Activated gamma-delta T cell treated with Interleukin-2 at 50 U/mL for 16 hours (primary cell): ENCODE measurements at regions not wholly inside any gene's neighbourhood (a gene's known extent, or its start where the extent isn't known, plus 50 kb on each side); places are given as distances from the start of the nearest gene placed in this dataset.

ENCODE experiments used
- DNase-seq: peaks from one replicate; pipeline ENCODE4 v3.0.0-alpha.2; 2020

DNA sequence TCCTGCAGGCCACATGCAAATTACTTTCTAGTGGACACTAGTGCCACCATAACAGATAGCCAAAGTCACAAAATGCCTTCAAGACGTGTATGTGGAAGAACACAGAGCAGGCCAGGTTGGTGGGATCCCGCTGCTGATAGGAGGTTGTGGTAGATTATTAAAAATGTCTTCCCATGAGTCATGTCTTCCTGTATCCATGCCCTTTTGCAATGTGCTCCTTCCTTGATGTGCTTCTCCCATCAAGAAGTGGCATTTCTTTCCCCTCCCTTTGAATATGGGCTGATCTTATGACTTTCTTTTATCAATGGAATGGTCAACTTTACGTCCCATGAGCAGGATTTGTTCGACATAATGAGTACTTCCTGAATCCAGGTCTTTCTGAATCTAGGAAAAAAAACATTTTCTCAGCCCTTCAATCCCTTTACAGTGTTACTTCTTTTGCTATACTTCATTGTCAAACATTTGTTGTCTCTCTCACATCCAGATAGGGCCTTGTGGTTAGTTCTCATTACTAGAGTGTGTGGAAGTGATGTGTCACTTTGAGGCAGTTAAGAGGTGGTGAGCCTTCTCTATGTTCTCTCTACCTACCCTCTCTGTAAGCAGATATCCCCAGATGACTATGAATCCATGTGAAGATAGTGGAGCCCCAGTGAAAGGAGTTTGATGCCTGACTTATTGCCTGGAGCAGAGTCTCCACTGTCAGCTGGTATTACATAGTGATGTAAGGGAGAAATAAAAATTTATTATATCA lies 519.2 kb upstream of the DIPK2B start:
- DNase-seq: no peak

DNA sequence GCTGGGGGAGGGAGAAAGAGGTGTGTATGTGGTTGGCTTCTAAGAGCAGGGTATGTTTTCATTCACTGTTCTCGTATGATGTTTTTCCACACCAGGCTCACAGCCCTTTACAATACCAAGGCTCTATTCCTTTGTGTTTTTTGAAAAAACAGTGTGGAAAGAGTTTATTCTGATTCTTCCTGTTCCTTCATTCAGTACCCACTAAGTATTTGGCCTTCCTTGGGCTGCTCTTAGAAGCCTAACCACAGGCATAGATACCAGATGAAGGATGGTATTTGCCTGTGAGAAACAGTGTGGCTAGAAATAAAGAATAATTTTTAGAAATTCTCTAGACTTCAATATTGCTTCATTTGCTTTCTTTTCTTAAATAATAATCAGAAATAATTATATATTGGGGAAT lies 518.0 kb upstream of the DIPK2B start:
- no peak for DNase-seq

- no peak for DNase-seq
Measured at GRCh38 chrX:45716750-45717149, 516.1 kb upstream of the DIPK2B start.

- no peak for DNase-seq
Measured at GRCh38 chrX:45715748-45716147, 515.1 kb upstream of the DIPK2B start.

DNA sequence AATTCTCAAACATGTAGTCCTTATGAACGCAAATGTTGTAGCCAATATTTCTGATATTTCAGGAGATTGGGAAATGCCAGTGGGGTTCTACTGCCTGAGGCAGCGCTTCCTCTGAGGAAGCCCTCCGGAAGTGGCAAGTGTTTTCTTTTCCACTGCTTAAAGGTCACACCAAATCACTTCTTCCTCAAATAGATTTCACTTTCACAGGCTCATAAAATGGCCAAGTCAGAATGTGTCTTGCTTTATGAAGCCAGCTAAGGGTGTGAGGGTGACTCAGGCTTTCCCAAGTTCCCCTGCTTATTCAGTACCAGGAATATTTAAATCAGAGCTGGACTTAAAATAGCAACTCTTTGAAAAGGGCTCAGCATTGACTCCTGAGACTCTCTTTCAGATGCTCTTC lies 514.2 kb upstream of the DIPK2B start:
- no peak for DNase-seq

DNA sequence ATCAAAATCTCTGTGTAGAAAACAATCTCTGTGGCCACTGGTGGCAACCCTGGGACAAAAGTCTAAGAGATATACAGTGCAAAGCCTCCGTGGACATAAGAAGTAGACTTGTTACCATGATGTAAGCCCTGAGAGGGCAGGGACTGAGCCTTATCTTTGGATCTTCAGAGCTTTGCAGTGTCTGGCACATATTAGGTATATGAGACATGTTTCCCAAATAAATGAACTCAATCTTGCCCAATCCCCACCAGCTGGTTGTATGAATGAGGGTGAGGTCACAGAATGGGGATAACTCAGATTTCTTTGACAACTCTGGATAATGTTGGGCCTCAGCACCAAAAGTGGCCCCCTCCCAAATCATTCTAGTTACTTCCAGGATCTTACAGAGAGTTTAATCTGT lies 511.4 kb upstream of the DIPK2B start:
- DNase-seq: no peak

DNA sequence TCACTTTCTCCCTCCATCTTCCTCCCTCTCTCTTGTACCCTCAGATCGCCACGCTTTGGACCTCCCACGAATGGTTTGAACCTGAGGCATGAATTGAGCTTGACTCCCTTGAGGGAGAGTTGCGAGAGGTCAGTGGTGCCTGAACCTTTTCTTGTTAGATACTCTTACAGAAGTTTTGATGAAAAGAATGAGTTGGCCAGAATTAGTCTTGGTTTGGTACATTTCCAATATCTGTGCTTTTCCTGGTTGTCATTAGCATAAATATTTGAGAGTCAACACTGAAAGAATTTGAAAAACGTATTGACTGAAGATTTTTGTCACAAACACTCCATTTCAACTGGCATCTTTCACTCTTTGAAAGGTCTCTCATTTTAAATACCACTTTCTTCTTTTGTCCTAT lies 510.6 kb upstream of the DIPK2B start:
- DNase-seq: no peak

GRCh38 chrX:45710081-45710801 lies 509.6 kb upstream of the DIPK2B start:
- no peak for DNase-seq

DNA sequence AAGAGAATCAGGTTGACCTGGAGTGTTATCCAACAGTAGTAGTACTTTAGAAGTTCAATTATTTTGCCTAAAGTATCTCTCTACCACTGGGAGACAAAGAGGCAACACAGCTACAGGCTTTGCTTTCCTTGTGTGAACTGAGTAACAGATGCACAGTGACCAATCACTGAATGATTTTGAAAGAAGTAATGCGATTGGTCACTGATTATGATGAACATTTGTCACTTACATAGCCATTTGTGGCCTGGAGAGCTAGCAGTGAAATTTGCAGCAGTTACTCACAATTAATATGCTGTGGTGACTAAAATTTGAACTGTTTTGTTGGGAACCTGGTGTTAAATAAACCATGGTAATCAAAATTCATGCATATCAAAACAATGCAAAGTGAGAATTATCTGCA lies 508.7 kb upstream of the DIPK2B start:
- no peak for DNase-seq

GRCh38 chrX:45699158-45699557 lies 498.5 kb upstream of the DIPK2B start:
- no peak for DNase-seq

GRCh38 chrX:45697591-45697990 lies 496.9 kb upstream of the DIPK2B start:
- DNase-seq: no peak

- DNase-seq: no peak
Measured at GRCh38 chrX:45696736-45697135, 496.1 kb upstream of the DIPK2B start.

DNA sequence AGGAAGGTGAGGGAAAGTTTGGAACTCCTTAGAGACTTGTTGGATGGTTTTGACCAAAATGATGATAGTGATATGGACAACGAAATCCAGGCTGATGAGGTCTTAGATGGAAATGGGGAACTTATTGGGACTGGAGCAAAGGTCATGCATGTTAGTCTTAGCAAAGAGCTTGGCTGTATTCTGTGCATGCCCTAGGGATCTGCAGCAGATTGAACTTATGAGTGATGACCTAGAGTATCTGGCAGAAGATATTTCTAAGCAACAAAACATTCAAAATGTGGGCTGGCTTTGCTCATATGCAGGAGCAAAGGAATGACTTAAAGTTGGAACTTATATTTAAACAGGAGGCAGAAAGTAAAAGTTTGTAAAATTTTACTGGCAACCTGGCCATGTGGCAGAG lies 489.3 kb upstream of the DIPK2B start:
- DNase-seq: no peak

DNA sequence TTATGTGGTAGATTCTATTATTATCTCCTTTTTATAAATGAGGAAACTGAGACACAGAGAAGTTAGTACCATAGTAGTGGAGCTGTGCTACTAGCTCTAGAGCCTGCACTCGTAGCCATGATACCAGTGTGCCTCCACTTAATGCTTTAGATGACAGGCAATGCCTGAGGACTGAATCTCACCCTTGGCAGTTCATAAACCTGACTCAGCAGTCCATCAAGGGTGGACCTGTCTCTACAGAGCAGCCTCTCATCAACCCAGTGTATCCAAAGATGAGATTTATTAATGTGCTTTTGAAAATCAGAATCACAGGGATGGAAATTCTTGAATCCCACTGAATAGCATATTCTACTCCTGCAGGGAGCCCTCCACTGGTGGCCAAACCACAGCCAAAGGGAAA lies 483.2 kb upstream of the DIPK2B start:
- no peak for DNase-seq

DNA sequence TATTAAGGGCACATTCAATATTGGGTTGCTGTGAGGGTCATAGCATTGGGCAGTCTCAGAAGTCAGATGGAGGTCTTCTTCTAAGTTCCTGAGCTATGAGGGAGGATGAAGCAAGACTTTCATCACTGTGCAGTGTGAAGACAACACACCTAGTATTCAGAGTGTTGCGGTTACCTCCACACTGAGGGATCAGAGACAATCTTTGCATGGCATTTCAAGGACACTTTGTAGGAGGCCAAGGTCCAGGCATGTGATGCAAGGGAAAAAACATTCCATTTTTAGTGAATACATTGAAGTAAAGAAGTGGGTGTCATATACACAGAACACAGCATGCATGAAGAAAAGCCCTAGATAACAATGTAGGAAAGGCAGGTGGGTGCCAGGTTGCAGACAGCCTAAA lies 481.2 kb upstream of the DIPK2B start:
- DNase-seq: no peak

DNA sequence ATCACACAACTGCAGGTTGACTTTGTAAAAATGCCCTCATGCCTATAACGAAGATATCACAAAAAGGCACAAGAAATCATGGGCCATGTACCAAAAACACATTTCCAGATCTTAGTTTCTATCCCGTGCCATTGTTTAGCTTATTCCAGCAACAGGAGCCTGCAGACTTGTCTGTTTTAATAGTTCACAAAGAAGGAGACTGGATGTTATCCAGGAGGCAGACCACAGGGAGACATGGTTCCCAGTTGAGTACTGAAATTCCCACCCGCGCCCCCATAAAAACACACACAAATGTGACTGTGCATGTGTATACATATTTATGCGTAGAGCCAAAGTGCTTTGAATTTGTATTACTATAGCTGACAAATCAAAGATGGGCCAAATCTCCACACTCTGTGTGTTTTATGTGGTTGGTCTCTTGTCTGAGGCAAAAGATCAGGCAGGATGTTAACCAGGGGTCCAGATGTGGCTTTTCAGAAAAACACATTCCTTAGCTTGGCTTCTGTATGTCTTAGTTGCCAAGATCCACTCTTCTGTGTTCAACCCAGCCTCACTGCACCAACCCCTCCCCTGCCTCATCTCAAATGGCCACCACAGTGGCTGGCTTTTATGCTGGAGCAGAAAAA lies 469.2 kb upstream of the DIPK2B start:
- DNase-seq: no peak

- DNase-seq: no peak
Measured at GRCh38 chrX:45668686-45669443, 468.2 kb upstream of the DIPK2B start.

GRCh38 chrX:45667666-45668065 lies 467.0 kb upstream of the DIPK2B start:
- DNase-seq: no peak

- DNase-seq: no peak
Measured at GRCh38 chrX:45664727-45665290, 464.1 kb upstream of the DIPK2B start.

DNA sequence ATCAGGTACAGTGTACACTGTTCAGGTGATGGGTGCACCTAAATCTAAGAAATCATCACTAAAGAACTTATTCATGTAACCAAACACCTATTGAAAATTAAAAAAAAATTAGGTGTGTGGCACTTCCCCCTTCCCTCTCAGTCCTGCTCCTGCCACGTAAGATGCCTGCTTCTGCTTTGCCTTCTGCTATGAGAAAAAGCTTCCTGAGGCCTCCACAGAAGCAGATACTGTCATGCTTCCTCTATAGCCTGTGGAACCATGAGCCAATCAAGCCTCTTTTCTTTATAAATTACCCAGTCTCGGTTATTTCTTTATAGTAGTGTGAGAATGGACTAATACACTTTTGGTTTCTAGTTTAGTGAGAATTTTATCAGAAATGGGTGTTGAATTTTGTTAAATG lies 459.8 kb upstream of the DIPK2B start:
- no peak for DNase-seq

DNA sequence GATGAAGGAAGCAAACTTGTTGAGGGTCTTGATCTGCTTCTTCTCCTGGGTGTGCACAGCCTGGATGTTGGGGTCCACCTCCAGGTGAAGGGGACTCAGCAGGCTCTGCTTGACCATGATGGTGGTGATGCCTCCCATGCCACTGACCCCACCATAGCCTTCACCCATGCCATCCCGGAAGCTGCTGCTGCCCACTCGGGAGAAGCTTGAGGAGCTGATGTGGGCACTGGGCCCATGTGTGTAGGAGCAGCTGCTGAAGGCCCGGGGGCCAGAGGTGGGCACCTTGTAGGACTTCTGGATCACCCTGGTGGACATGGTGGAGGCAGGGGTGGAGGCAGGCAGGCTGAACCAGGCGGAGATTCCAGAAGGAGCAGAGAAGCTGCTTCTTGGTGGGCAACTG lies 432.7 kb upstream of the DIPK2B start:
- DNase-seq: no peak

DNA sequence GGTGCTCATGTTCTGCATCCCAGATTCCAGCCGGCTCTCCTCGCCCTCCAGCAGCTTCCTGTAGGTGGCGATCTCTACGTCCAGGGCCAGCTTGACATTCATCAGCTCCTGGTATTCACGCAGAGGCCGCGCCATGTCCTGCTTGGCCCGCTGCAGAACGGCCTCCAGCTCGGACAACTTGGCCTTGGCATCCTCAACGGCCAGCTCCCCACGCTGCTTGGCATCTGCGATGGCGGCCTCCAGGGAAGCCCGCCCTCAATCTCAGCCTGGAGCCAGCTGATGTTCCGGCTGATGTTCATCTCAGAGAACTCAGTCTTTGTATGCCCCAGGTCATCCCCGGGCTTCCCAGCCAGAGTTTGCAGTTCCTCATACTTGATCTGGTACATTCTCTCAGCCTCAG lies 431.8 kb upstream of the DIPK2B start:
- DNase-seq: no peak

DNA sequence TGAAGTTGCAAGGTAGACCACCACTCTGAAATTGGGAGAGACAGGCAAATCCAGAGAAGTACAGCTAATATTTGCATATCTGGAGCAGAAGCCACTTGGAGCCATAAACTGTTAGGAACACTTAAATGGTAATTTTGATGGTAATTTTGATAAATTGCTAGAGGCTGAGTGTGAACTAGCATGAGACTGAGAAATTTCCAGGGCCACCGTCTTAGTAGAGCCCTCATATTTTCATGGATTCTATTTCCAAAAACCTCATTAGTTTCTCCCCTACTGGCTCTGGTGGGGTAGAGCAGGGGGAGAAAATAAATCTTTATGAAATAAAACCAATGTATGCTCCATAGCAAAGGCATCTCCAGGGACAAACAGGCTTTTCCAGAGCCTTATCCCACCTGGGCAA lies 429.4 kb upstream of the DIPK2B start:
- DNase-seq: no peak
